Heart right ventricle (tissue), 16 donors: ENCODE measurements at regions not wholly inside any gene's neighbourhood (a gene's known extent, or its start where the extent isn't known, plus 50 kb on each side); places are given as distances from the start of the nearest gene placed in this dataset.

Experiments
- ATAC-seq, 8 donors: fragments of 200-7000 bp; cut with Tn5 transposase; one replicate each; pipeline ENCODE4 v1.9.1; 2020; ENCODE audit warnings: mild to moderate bottlenecking in 8 of 8, moderate library complexity in 8 of 8, moderate number of reproducible peaks in 1 of 8
- DNase-seq, 2 donors: peaks; one replicate each; pipeline ENCODE4 v3.0.0-alpha.2; 2020
- H3K27ac ChIP-seq, 10 donors: fragments of 200-600 bp; sonication (generic) in 2 of 10; one replicate each; pipeline versions ENCODE4 v1.5.0 to v1.8.0; 2020 to 2022; ENCODE audit warnings: mild to moderate bottlenecking in 3 of 10
- H3K27me3 ChIP-seq, 7 donors: fragments of 200-600 bp; one replicate each; pipeline ENCODE4 v1.8.0; 2021 to 2022; ENCODE audit warnings: mild to moderate bottlenecking in 2 of 7
- H3K36me3 ChIP-seq, 9 donors: fragments of 200-600 bp; sonication (generic) in 1 of 9; one replicate each; pipeline versions ENCODE4 v1.5.0 to v1.8.0; 2020 to 2022; ENCODE audit warnings: mild to moderate bottlenecking in 2 of 9
- H3K4me1 ChIP-seq, 9 donors: fragments of 200-600 bp; sonication (generic) in 1 of 9; one replicate each; pipeline versions ENCODE4 v1.5.0 to v1.8.0; 2020 to 2022; ENCODE audit warnings: mild to moderate bottlenecking in 4 of 9
- H3K4me3 ChIP-seq, 10 donors: fragments of 200-600 bp; sonication (generic) in 2 of 10; one replicate each; pipeline versions ENCODE4 v1.5.0 to v1.8.0; 2020 to 2022; ENCODE audit warnings: mild to moderate bottlenecking in 7 of 10, moderate library complexity in 2 of 10
- H3K9me3 ChIP-seq, 11 donors: fragments of 200-600 bp in 10 of 11; sonication (generic) in 2 of 11; one replicate each; pipeline versions ENCODE4 v1.5.0 to v1.8.0; 2013 to 2022; ENCODE audit warnings: mild to moderate bottlenecking in 2 of 11, control low read depth in 1 of 11, moderate library complexity in 1 of 11
- WGBS, 2 donors: extraction: QIAGEN DNeasy Blood & Tissue Kit; methylation state at CpG; one replicate each; pipeline ENCODE4 v1.1.7; 2013; ENCODE audit warnings: inconsistent platforms in 1 of 2; 5-methylcytosine and 5-hydroxymethylcytosine counted together
- intact Hi-C, 10 donors: fragments of 100-400 bp; cut with DNase I; formaldehyde crosslinking; loops; one replicate each; pipeline versions ENCODE4 v1.11.1 to v1.14.2; 2022
- TF ChIP-seq, protein P1 (sequence below), 9 donors: fragments of 200-600 bp; sonication (generic) in 2 of 9; IDR thresholded peaks; one replicate each; pipeline versions ENCODE4 v1.5.0 to v1.8.0; 2021 to 2022; ENCODE audit warnings: antibody characterized with exemption in 9 of 9, mild to moderate bottlenecking in 5 of 9, moderate library complexity in 1 of 9
- donor health status: Arrhythmogenic right ventricular cardiomyopathy.
- donor health status: ischemic (EF 13 %, LVEDD 7.1; RV severe dilation, severe dysfunction).
- donor health status: healthy with polysubstance abuse.
- donor health status: DM: no; HTN: yes; CAD: no.
- donor health status: DM: no; HTN: no; CAD: no.
- donor health status: ischemic (EF 25% LVEDD 6.9; RV normal size, moderate dysfunction).
- donor health status: ischemic (EF 25% LVEDD 5.7; RV mildly dilated, moderate dysfunction).
- donor health status: healthy.
- donor health status: DM: yes; HTN: yes; CAD: no.
- donor health status: Ischemic cardiomyopathy.
- donor health status: ischemic (EF 35%, LVEDD 5.7; RV mildly dilated, moderate dysfunction).
- donor health status: nonischemic (EF 11% LVEDD 7.7; RV severe dilation, severe dysfunction).
- donor health status: DM: yes; HTN: yes; CAD: no.
- donor health status: PGD.
- donor health status: ischemic (EF 29% LVEDD 5.4; RV normal size, mild dysfunction).
- donor health status: nonischemic (EF 23%, LVEDD 6.1; RV moderate dilation, normal function).

GRCh38 chr20:53845980-53846379 lies 224.4 kb downstream of the BCAS1 start:
- Histone ChIP-seq H3K27me3 (no peaks in the 10 kb centered on the region), H3K9me3 (no peaks in the 10 kb centered on the region), H3K4me3 (no peak overlapping the region), H3K4me1 (peaks cover 0 to 43% (median 0%) of the 10 kb centered on the region in 9 donors), H3K27ac (no peak overlapping the region), H3K36me3 (no peaks in the 10 kb centered on the region)
- 79 to 83% methylated on average over 1 of the region's 1 CpG for WGBS, 2 donors
- DNase-seq (no peak), ATAC-seq (no peak)
- TF ChIP-seq, protein P1, sequence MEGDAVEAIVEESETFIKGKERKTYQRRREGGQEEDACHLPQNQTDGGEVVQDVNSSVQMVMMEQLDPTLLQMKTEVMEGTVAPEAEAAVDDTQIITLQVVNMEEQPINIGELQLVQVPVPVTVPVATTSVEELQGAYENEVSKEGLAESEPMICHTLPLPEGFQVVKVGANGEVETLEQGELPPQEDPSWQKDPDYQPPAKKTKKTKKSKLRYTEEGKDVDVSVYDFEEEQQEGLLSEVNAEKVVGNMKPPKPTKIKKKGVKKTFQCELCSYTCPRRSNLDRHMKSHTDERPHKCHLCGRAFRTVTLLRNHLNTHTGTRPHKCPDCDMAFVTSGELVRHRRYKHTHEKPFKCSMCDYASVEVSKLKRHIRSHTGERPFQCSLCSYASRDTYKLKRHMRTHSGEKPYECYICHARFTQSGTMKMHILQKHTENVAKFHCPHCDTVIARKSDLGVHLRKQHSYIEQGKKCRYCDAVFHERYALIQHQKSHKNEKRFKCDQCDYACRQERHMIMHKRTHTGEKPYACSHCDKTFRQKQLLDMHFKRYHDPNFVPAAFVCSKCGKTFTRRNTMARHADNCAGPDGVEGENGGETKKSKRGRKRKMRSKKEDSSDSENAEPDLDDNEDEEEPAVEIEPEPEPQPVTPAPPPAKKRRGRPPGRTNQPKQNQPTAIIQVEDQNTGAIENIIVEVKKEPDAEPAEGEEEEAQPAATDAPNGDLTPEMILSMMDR (IDR thresholded peaks at IDR 0.05), result no peak
- intact Hi-C loops, result no loop called here

DNA sequence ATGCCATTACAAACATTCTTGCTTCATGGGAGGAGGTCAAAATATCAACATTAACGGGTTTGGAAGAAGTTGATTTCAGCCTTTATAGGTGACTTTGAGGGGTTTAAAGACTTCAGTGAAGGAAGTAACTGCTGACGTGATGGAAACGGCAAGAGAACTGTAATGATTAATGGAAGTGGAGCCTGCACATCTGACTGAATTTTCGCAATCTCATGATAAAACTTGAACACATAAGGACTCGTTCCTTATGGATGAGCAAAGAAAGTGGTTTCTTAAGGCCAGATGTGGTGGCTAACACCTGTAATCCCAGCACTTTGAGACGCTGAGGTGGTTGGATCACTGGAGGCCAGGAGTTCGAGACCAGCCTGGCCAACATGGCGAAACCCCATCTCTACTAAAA lies 226.1 kb downstream of the BCAS1 start:
- DNase-seq (no peak), ATAC-seq (no peak)
- Histone ChIP-seq H3K4me3 (no peak overlapping the region), H3K4me1 (peaks cover 0 to 60% (median 0%) of the 10 kb centered on the region in 9 donors), H3K36me3 (no peaks in the 10 kb centered on the region), H3K27ac (no peak overlapping the region), H3K27me3 (no peaks in the 10 kb centered on the region), H3K9me3 (no peaks in the 10 kb centered on the region)
- WGBS, 2 donors, result 91 to 93% methylated on average over 8 of the region's 8 CpGs
- TF ChIP-seq, protein P1 (IDR thresholded peaks at IDR 0.05), result no peak
- intact Hi-C loops, result no loop called here

GRCh38 chr20:53843645-53844044 lies 226.7 kb downstream of the BCAS1 start:
- Histone ChIP-seq H3K27ac (peak overlapping the region in 1 of 10 donors; percentile 70), H3K36me3 (no peaks in the 10 kb centered on the region), H3K4me3 (no peak overlapping the region), H3K9me3 (no peaks in the 10 kb centered on the region), H3K27me3 (no peaks in the 10 kb centered on the region), H3K4me1 (peaks cover 0 to 66% (median 0%) of the 10 kb centered on the region in 9 donors)
- intact Hi-C loops, result no loop called here
- TF ChIP-seq, protein P1 (IDR thresholded peaks at IDR 0.05), result no peak
- ATAC-seq (no peak), DNase-seq (no peak)
- WGBS, 2 donors, result 99 to 100% methylated on average over 2 of the region's 2 CpGs

DNA sequence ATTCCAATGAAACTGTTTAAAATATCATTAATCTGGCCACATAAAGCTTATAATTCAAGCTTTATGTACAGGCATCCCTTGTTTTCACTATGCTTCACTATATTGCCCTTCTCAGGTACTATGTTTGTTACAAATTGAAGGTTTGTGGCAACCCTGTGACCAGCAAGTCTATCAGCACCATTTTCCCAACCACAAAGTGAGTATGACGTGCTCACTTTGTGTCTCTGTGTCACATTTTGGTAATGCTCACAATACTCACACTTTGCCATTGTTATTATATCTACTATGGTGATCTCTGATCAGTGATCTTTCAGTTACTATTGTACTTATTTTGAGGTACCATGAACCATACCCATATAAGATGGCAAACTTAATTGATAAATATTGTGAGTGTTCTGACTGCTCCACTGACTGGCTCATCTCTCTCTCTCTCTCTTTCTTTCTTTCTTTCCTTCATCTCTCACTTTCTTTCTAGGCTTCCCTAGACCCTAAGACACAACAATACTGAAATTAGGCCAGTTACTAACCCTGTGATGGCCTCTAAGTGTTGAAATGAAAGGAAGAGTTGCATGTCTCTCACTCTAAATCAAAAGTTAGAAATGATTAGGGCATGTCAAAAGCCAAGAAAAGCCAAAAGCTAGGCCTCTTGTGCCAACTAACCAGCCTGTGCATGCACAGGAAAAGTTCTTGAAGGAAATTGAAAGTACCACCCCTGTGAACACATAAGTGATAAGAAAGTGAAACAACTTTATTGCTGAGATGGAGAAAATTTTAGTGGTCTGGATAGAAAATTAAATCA lies 227.9 kb downstream of the BCAS1 start:
- no peak for ATAC-seq
- H3K9me3 ChIP-seq, result no peaks in the 10 kb centered on the region
- no peaks in the 10 kb centered on the region for H3K36me3 ChIP-seq
- no peak overlapping the region for H3K4me3 ChIP-seq
- WGBS, 2 donors, result 97 to 98% methylated on average over 1 of the region's 1 CpG
- TF ChIP-seq, protein P1 (IDR thresholded peaks at IDR 0.05), result no peak
- H3K27ac ChIP-seq, result peak overlapping the region in 1 of 10 donors; percentile 70
- DNase-seq, result no peak
- intact Hi-C loops, result no loop called here
- no peaks in the 10 kb centered on the region for H3K27me3 ChIP-seq
- peaks cover 0 to 57% (median 0%) of the 10 kb centered on the region in 9 donors for H3K4me1 ChIP-seq
